HCT116 (cell line): ENCODE measurements at regions not wholly inside any gene's neighbourhood (a gene's known extent, or its start where the extent isn't known, plus 50 kb on each side); places are given as distances from the start of the nearest gene placed in this dataset.

Experiments
- ATAC-seq: fragments of 200-7000 bp; cut with Tn5 transposase; 2 replicates; pipeline ENCODE4 v1.9.1; 2020; ENCODE audit warnings: mild to moderate bottlenecking, moderate library complexity
- BruUV-seq: library from RNA; stranded (reverse); fragments of 400-500 nt; replicated peaks from 2 replicates; lab custom pipeline; 2021; lab: Mats Ljungman, UMichigan
- CTCF ChIA-PET: fragments of 300-600 bp; sonication (Branson Sonifier 250); formaldehyde crosslinking; loops from one replicate; lab custom pipeline; 2021; ENCODE audit warnings: antibody characterized with exemption; lab: Charles Lee
- POLR2A ChIA-PET: fragments of 300-600, 350-600 bp; sonication (Branson Sonifier 250); formaldehyde crosslinking; loops from one replicate; lab custom pipeline; 2021; ENCODE audit warnings: antibody characterized with exemption; lab: Charles Lee
- RAD21 ChIA-PET, 2 experiments: fragments of 300-600 bp; sonication (Branson Sonifier 250); formaldehyde crosslinking; loops; one replicate each; lab custom pipeline; 2023; ENCODE audit warnings: low total read pairs in 2 of 2; ENCODE audit not compliant: uncharacterized antibody in 2 of 2, unreplicated experiment in 2 of 2, low non-redundant PET in 1 of 2; lab: Charles Lee
- DNase-seq: peaks from one replicate; pipeline ENCODE4 v3.0.0-alpha.2; 2010; ENCODE audit warnings: low read depth, low spot score
- H2AFZ ChIP-seq: fragments of 200-600 bp; shearing (Covaris generic), sonication (generic); 2 replicates; pipeline ENCODE4 v1.6.1; 2017; ENCODE audit warnings: low read depth, mixed run types, mixed read lengths, antibody characterized with exemption, low read length; ENCODE audit not compliant: poor library complexity, severe bottlenecking
- H3K27ac ChIP-seq: 2 replicates; pipeline ENCODE4 v1.5.1; 2012; ENCODE audit warnings: low read depth, low read length
- H3K27me3 ChIP-seq: fragments of 200-600 bp; sonication (generic); 2 replicates; pipeline ENCODE4 v1.6.1; 2016; ENCODE audit warnings: mixed run types, low read length, mixed read lengths; ENCODE audit not compliant: insufficient read depth
- H3K36me3 ChIP-seq, 2 experiments: fragments of 200-500 bp in 1 of 2; fragments of 200-600 bp in 1 of 2; sonication (Bioruptor generic) in 1 of 2; sonication (generic) in 1 of 2; 2 replicates each; pipeline versions ENCODE4 v1.5.1 to v1.6.1; 2014 to 2016; ENCODE audit warnings: low read length in 2 of 2, inconsistent platforms in 1 of 2, mixed read lengths in 1 of 2, mixed run types in 1 of 2; ENCODE audit not compliant: insufficient read depth in 2 of 2, control insufficient read depth in 1 of 2
- H3K4me1 ChIP-seq, 2 experiments: fragments of 200-600 bp in 1 of 2; sonication (generic) in 1 of 2; 2 replicates each; pipeline versions ENCODE4 v1.5.1 to v1.6.1; 2012 to 2017; ENCODE audit warnings: low read length in 2 of 2, inconsistent platforms in 1 of 2, mild to moderate bottlenecking in 1 of 2, mixed read lengths in 1 of 2, mixed run types in 1 of 2, moderate library complexity in 1 of 2; ENCODE audit not compliant: insufficient read depth in 2 of 2, control insufficient read depth in 1 of 2
- H3K4me2 ChIP-seq: fragments of 200-600 bp; sonication (generic); 2 replicates; pipeline ENCODE4 v1.6.1; 2017; ENCODE audit warnings: mixed run types, low read length, mixed read lengths
- H3K4me3 ChIP-seq, 2 experiments: fragments of 200-600 bp in 1 of 2; sonication (generic) in 1 of 2; replicated peaks in 1 of 2; 2 replicates each; pipeline ENCODE4 v1.5.1; 2011 to 2016; ENCODE audit warnings: low read length in 2 of 2, control low read depth in 1 of 2, low read depth in 1 of 2, mild to moderate bottlenecking in 1 of 2, mixed read lengths in 1 of 2, mixed run types in 1 of 2
- H3K79me2 ChIP-seq: fragments of 200-600 bp; sonication (generic); 2 replicates; pipeline ENCODE4 v1.6.1; 2017; ENCODE audit warnings: mild to moderate bottlenecking, mixed run types, low read length, moderate library complexity, mixed read lengths; ENCODE audit not compliant: insufficient read depth
- H3K9ac ChIP-seq: fragments of 200-600 bp; sonication (generic); 2 replicates; pipeline ENCODE4 v1.6.1; 2016; ENCODE audit warnings: low read length, mixed read lengths
- H3K9me2 ChIP-seq: fragments of 200-600 bp; sonication (generic), shearing (Covaris generic); 2 replicates; pipeline ENCODE4 v1.6.1; 2017; ENCODE audit warnings: mixed run types, mild to moderate bottlenecking, moderate library complexity; ENCODE audit not compliant: insufficient read depth
- H3K9me3 ChIP-seq, 2 experiments: fragments of 200-500 bp in 1 of 2; fragments of 200-600 bp in 1 of 2; sonication (Bioruptor generic) in 1 of 2; sonication (generic) in 1 of 2; 2 replicates each; pipeline ENCODE4 v1.6.1; 2014 to 2017; ENCODE audit warnings: low read length in 2 of 2, mixed read lengths in 2 of 2, inconsistent platforms in 1 of 2, low read depth in 1 of 2, mild to moderate bottlenecking in 1 of 2, mixed run types in 1 of 2, moderate library complexity in 1 of 2; ENCODE audit not compliant: control insufficient read depth in 1 of 2, insufficient read depth in 1 of 2
- H4K20me1 ChIP-seq: fragments of 200-600 bp; sonication (generic), shearing (Covaris generic); 2 replicates; pipeline ENCODE4 v1.6.1; 2017; ENCODE audit warnings: mixed run types, mild to moderate bottlenecking, moderate library complexity; ENCODE audit not compliant: insufficient read depth
- CBX3 ChIP-seq: IDR thresholded peaks from 2 replicates; pipeline ENCODE4 v1.6.1; 2012; ENCODE audit warnings: low read depth
- EGR1 ChIP-seq: IDR thresholded peaks from 2 replicates; pipeline ENCODE4 v1.6.1; 2012; ENCODE audit warnings: low read depth
- FOSL1 ChIP-seq: IDR thresholded peaks from 2 replicates; pipeline ENCODE4 v1.6.1; 2012; ENCODE audit warnings: low read depth
- POLR2A ChIP-seq: IDR thresholded peaks from 2 replicates; pipeline ENCODE4 v1.7.0; 2011; ENCODE audit warnings: borderline replicate concordance; ENCODE audit not compliant: insufficient read depth, insufficient read length; ENCODE audit errors: extremely low read depth
- RAD21 ChIP-seq: IDR thresholded peaks from 2 replicates; pipeline ENCODE4 v1.6.1; 2012; ENCODE audit warnings: low read depth, mild to moderate bottlenecking
- SIN3A ChIP-seq: IDR thresholded peaks from 2 replicates; pipeline ENCODE4 v1.6.1; 2012; ENCODE audit warnings: low read depth
- SRF ChIP-seq: IDR thresholded peaks from 2 replicates; pipeline ENCODE4 v1.6.1; 2012; ENCODE audit warnings: low read depth
- YY1 ChIP-seq: IDR thresholded peaks from 2 replicates; pipeline ENCODE4 v1.6.1; 2011; ENCODE audit warnings: low read length, low read depth, moderate library complexity, mild to moderate bottlenecking; ENCODE audit not compliant: insufficient replicate concordance; ENCODE audit errors: extremely low read depth
- intact Hi-C: fragments of 100-400 bp; cut with micrococcal nuclease; formaldehyde crosslinking; loops from 2 replicates; pipeline ENCODE4 v1.10.0; 2022
- TF ChIP-seq, protein P1 (sequence below): IDR thresholded peaks from 2 replicates; pipeline ENCODE4 v1.6.1; 2011; ENCODE audit warnings: mild to moderate bottlenecking, low read length, moderate library complexity; ENCODE audit not compliant: insufficient replicate concordance; ENCODE audit errors: extremely low read depth
- TF ChIP-seq, protein P2 (sequence below): IDR thresholded peaks from 2 replicates; pipeline ENCODE4 v1.6.1; 2012
- TF ChIP-seq, protein P3 (sequence below): IDR thresholded peaks from 2 replicates; pipeline ENCODE4 v1.6.1; 2012
- TF ChIP-seq, protein P4 (sequence below): IDR thresholded peaks from 2 replicates; pipeline ENCODE4 v1.6.1; 2012; ENCODE audit warnings: low read depth

DNA sequence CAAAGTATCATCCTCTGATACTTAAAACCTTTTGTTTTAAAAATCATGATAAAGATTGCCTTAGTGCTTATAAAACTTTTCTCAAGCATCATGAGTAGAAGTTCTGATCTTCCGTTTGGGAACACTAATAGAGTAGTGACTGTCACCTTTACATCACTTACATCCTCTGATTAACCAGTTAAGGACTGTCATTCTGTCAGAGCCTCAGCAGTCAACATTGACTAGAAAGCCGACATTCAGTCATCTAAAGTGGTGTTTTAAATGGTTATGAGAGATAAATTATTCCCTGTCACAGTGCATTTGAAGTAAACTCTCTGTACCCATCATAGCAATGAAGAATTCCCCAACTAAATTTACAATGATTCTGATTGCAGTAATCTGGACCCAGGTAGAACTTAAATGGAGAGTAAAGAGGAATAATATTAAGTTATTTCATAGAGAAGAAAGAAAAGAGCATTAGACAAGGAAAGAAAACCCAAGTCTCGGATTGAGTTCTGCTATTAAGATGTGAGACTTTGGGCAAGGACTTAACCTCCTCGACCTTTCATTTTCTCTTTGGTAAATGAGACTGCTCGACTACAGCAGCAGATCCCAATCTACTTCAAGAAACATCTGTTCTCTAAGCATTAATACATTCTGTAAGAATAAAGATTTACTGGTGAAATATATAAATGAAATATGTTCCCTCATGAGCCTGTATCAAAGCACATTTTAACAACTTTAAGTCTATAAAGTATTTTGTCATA lies 563.9 kb upstream of the LMO3 start:
- no peaks in the 10 kb centered on the region for H3K27me3 ChIP-seq
- no peak overlapping the region for H3K9ac ChIP-seq
- no peaks in the 10 kb centered on the region for H4K20me1 ChIP-seq
- DNase-seq (no peak), ATAC-seq (no peak)
- no peaks in the 10 kb centered on the region for H3K79me2 ChIP-seq
- H3K36me3 ChIP-seq: no peaks in the 10 kb centered on the region
- H3K9me2 ChIP-seq: no peaks in the 10 kb centered on the region
- H3K4me3 ChIP-seq: no peak overlapping the region
- H2AFZ ChIP-seq: no peak overlapping the region
- CTCF ChIA-PET: no interaction called here
- H3K4me2 ChIP-seq: no peak overlapping the region
- no peaks in the 10 kb centered on the region for H3K4me1 ChIP-seq
- intact Hi-C loops: no loop called here
- RAD21 ChIA-PET: no interaction called here
- POLR2A ChIA-PET: no interaction called here
- BruUV-seq: no TSS peak
- TF ChIP-seq, protein P1, sequence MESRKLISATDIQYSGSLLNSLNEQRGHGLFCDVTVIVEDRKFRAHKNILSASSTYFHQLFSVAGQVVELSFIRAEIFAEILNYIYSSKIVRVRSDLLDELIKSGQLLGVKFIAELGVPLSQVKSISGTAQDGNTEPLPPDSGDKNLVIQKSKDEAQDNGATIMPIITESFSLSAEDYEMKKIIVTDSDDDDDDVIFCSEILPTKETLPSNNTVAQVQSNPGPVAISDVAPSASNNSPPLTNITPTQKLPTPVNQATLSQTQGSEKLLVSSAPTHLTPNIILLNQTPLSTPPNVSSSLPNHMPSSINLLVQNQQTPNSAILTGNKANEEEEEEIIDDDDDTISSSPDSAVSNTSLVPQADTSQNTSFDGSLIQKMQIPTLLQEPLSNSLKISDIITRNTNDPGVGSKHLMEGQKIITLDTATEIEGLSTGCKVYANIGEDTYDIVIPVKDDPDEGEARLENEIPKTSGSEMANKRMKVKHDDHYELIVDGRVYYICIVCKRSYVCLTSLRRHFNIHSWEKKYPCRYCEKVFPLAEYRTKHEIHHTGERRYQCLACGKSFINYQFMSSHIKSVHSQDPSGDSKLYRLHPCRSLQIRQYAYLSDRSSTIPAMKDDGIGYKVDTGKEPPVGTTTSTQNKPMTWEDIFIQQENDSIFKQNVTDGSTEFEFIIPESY: no peak
- TF ChIP-seq SRF (no peak), EGR1 (no peak), FOSL1 (no peak), RAD21 (no peak), SIN3A (no peak), CBX3 (no peak), YY1 (no peak), POLR2A (no peak)
- TF ChIP-seq, protein P2, sequence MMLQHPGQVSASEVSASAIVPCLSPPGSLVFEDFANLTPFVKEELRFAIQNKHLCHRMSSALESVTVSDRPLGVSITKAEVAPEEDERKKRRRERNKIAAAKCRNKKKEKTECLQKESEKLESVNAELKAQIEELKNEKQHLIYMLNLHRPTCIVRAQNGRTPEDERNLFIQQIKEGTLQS: no peak
- TF ChIP-seq, protein P3, sequence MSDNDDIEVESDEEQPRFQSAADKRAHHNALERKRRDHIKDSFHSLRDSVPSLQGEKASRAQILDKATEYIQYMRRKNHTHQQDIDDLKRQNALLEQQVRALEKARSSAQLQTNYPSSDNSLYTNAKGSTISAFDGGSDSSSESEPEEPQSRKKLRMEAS: no peak
- TF ChIP-seq, protein P4, sequence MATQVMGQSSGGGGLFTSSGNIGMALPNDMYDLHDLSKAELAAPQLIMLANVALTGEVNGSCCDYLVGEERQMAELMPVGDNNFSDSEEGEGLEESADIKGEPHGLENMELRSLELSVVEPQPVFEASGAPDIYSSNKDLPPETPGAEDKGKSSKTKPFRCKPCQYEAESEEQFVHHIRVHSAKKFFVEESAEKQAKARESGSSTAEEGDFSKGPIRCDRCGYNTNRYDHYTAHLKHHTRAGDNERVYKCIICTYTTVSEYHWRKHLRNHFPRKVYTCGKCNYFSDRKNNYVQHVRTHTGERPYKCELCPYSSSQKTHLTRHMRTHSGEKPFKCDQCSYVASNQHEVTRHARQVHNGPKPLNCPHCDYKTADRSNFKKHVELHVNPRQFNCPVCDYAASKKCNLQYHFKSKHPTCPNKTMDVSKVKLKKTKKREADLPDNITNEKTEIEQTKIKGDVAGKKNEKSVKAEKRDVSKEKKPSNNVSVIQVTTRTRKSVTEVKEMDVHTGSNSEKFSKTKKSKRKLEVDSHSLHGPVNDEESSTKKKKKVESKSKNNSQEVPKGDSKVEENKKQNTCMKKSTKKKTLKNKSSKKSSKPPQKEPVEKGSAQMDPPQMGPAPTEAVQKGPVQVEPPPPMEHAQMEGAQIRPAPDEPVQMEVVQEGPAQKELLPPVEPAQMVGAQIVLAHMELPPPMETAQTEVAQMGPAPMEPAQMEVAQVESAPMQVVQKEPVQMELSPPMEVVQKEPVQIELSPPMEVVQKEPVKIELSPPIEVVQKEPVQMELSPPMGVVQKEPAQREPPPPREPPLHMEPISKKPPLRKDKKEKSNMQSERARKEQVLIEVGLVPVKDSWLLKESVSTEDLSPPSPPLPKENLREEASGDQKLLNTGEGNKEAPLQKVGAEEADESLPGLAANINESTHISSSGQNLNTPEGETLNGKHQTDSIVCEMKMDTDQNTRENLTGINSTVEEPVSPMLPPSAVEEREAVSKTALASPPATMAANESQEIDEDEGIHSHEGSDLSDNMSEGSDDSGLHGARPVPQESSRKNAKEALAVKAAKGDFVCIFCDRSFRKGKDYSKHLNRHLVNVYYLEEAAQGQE: no peak
- no peak overlapping the region for H3K27ac ChIP-seq
- H3K9me3 ChIP-seq: no peaks in the 10 kb centered on the region
